ENCODE measurements at regions not wholly inside any gene's neighbourhood (a gene's known extent, or its start where the extent isn't known, plus 50 kb on each side); places are given as distances from the start of the nearest gene placed in this dataset.

GRCh38 chr1:102107441-102107840, 110.7 kb upstream of the OLFM3 start:
- Histone ChIP-seq H3K36me3 (ENCODE audit: insufficient read depth, low read length) (no peaks in the 10 kb centered on the region), H3K4me1 (ENCODE audit: insufficient read depth, low read length) (no peaks in the 10 kb centered on the region), H3K9me3 (ENCODE audit: control insufficient read depth in 1 of 2, low read length in 2 of 2) (no peaks in the 10 kb centered on the region), H3K4me3 (ENCODE audit: low read length in 2 of 2) (no peak overlapping the region), H3K27ac (ENCODE audit: low read depth, low read length) (no peak overlapping the region), H3K27me3 (ENCODE audit: insufficient read depth, low read length) (no peaks in the 10 kb centered on the region)
- Mint-ChIP-seq H3K4me1 (no peaks in the 10 kb centered on the region), H3K27me3 (no peaks in the 10 kb centered on the region), H3K4me3 (no peak overlapping the region), H3K36me3 (no peaks in the 10 kb centered on the region), H3K9me3 (peaks cover 0 to 17% (median 4%) of the 10 kb centered on the region in 8 donors), H3K27ac (peak overlapping the region in 1 of 7 donors; percentile 38)
- ChIA-PET POLR2A (ENCODE audit: partially characterized antibody) (no interaction called here), CTCF (ENCODE audit: partially characterized antibody) (no interaction called here)
- intact Hi-C loops (cut with micrococcal nuclease): no loop called here
- no peak for DNase-seq

- H3K36me3 ChIP-seq (ENCODE audit: insufficient read depth, low read length): no peaks in the 10 kb centered on the region
- H3K4me1 ChIP-seq (ENCODE audit: insufficient read depth, low read length): no peaks in the 10 kb centered on the region
- H3K4me3 ChIP-seq (ENCODE audit: low read length in 2 of 2): no peak overlapping the region
- H3K4me3 Mint-ChIP-seq: no peak overlapping the region
- intact Hi-C loops (cut with micrococcal nuclease): no loop called here
- H3K27me3 ChIP-seq (ENCODE audit: insufficient read depth, low read length): no peaks in the 10 kb centered on the region
- DNase-seq: no peak
- H3K4me1 Mint-ChIP-seq: no peaks in the 10 kb centered on the region
- peaks cover 0 to 16% (median 4%) of the 10 kb centered on the region in 8 donors for H3K9me3 Mint-ChIP-seq
- H3K27ac ChIP-seq (ENCODE audit: low read depth, low read length): no peak overlapping the region
- POLR2A ChIA-PET (ENCODE audit: partially characterized antibody): no interaction called here
- H3K27ac Mint-ChIP-seq: no peak overlapping the region
- CTCF ChIA-PET (ENCODE audit: partially characterized antibody): no interaction called here
- H3K27me3 Mint-ChIP-seq: no peaks in the 10 kb centered on the region
- no peaks in the 10 kb centered on the region for H3K9me3 ChIP-seq (ENCODE audit: control insufficient read depth in 1 of 2, low read length in 2 of 2)
- no peaks in the 10 kb centered on the region for H3K36me3 Mint-ChIP-seq
These were observed 109.3 kb upstream of the OLFM3 start for GRCh38 chr1:102105931-102106550.

- Histone ChIP-seq H3K9me3 (ENCODE audit: control insufficient read depth in 1 of 2, low read length in 2 of 2) (no peaks in the 10 kb centered on the region), H3K27ac (ENCODE audit: low read depth, low read length) (no peak overlapping the region), H3K4me3 (ENCODE audit: low read length in 2 of 2) (no peak overlapping the region), H3K36me3 (ENCODE audit: insufficient read depth, low read length) (no peaks in the 10 kb centered on the region), H3K27me3 (ENCODE audit: insufficient read depth, low read length) (no peaks in the 10 kb centered on the region), H3K4me1 (ENCODE audit: insufficient read depth, low read length) (no peaks in the 10 kb centered on the region)
- Mint-ChIP-seq H3K36me3 (no peaks in the 10 kb centered on the region), H3K27me3 (no peaks in the 10 kb centered on the region), H3K27ac (no peak overlapping the region), H3K4me1 (no peaks in the 10 kb centered on the region), H3K4me3 (no peak overlapping the region), H3K9me3 (peaks cover 0 to 9% (median 2%) of the 10 kb centered on the region in 8 donors)
- intact Hi-C loops (cut with micrococcal nuclease): no loop called here
- ChIA-PET POLR2A (ENCODE audit: partially characterized antibody) (no interaction called here), CTCF (ENCODE audit: partially characterized antibody) (interaction anchor here (0.8 kb wide), 1 partner anchor 14 kb away, joined by 3 read pairs; no protein-coding TSS in a partner anchor)
- DNase-seq: no peak
These were observed 106.9 kb upstream of the OLFM3 start for GRCh38 chr1:102103646-102104045.

GRCh38 chr1:102102276-102102780, 105.6 kb upstream of the OLFM3 start:
- H3K36me3 ChIP-seq (ENCODE audit: insufficient read depth, low read length): no peaks in the 10 kb centered on the region
- H3K36me3 Mint-ChIP-seq: no peaks in the 10 kb centered on the region
- no peak overlapping the region for H3K4me3 ChIP-seq (ENCODE audit: low read length in 2 of 2)
- no peak overlapping the region for H3K27ac ChIP-seq (ENCODE audit: low read depth, low read length)
- H3K27me3 ChIP-seq (ENCODE audit: insufficient read depth, low read length): no peaks in the 10 kb centered on the region
- no peaks in the 10 kb centered on the region for H3K4me1 ChIP-seq (ENCODE audit: insufficient read depth, low read length)
- intact Hi-C loops (cut with micrococcal nuclease): no loop called here
- H3K4me3 Mint-ChIP-seq: no peak overlapping the region
- H3K27me3 Mint-ChIP-seq: no peaks in the 10 kb centered on the region
- no peaks in the 10 kb centered on the region for H3K9me3 ChIP-seq (ENCODE audit: control insufficient read depth in 1 of 2, low read length in 2 of 2)
- H3K27ac Mint-ChIP-seq: no peak overlapping the region
- ChIA-PET CTCF (ENCODE audit: partially characterized antibody) (no interaction called here), POLR2A (ENCODE audit: partially characterized antibody) (no interaction called here)
- H3K4me1 Mint-ChIP-seq: no peaks in the 10 kb centered on the region
- H3K9me3 Mint-ChIP-seq: peaks cover 0 to 8% (median 2%) of the 10 kb centered on the region in 8 donors
- no peak for DNase-seq

- ChIA-PET CTCF (ENCODE audit: partially characterized antibody) (no interaction called here), POLR2A (ENCODE audit: partially characterized antibody) (no interaction called here)
- no peaks in the 10 kb centered on the region for H3K4me1 ChIP-seq (ENCODE audit: insufficient read depth, low read length)
- Mint-ChIP-seq H3K27me3 (no peaks in the 10 kb centered on the region), H3K36me3 (no peaks in the 10 kb centered on the region), H3K9me3 (peaks cover 0 to 8% (median 2%) of the 10 kb centered on the region in 8 donors), H3K4me3 (no peak overlapping the region), H3K27ac (no peak overlapping the region), H3K4me1 (no peaks in the 10 kb centered on the region)
- no peaks in the 10 kb centered on the region for H3K9me3 ChIP-seq (ENCODE audit: control insufficient read depth in 1 of 2, low read length in 2 of 2)
- H3K27ac ChIP-seq (ENCODE audit: low read depth, low read length): no peak overlapping the region
- no peak for DNase-seq
- intact Hi-C loops (cut with micrococcal nuclease): no loop called here
- H3K27me3 ChIP-seq (ENCODE audit: insufficient read depth, low read length): no peaks in the 10 kb centered on the region
- no peaks in the 10 kb centered on the region for H3K36me3 ChIP-seq (ENCODE audit: insufficient read depth, low read length)
- H3K4me3 ChIP-seq (ENCODE audit: low read length in 2 of 2): no peak overlapping the region
These were observed 103.9 kb upstream of the OLFM3 start for GRCh38 chr1:102100666-102101065.

GRCh38 chr1:102099916-102100315, 103.2 kb upstream of the OLFM3 start:
- Mint-ChIP-seq H3K9me3 (peaks cover 0 to 8% (median 2%) of the 10 kb centered on the region in 8 donors), H3K36me3 (no peaks in the 10 kb centered on the region), H3K27me3 (no peaks in the 10 kb centered on the region), H3K4me3 (no peak overlapping the region), H3K4me1 (no peaks in the 10 kb centered on the region), H3K27ac (no peak overlapping the region)
- Histone ChIP-seq H3K4me3 (ENCODE audit: low read length in 2 of 2) (no peak overlapping the region), H3K4me1 (ENCODE audit: insufficient read depth, low read length) (no peaks in the 10 kb centered on the region), H3K36me3 (ENCODE audit: insufficient read depth, low read length) (no peaks in the 10 kb centered on the region), H3K27me3 (ENCODE audit: insufficient read depth, low read length) (no peaks in the 10 kb centered on the region), H3K27ac (ENCODE audit: low read depth, low read length) (no peak overlapping the region), H3K9me3 (ENCODE audit: control insufficient read depth in 1 of 2, low read length in 2 of 2) (no peaks in the 10 kb centered on the region)
- no peak for DNase-seq
- intact Hi-C loops (cut with micrococcal nuclease): no loop called here
- POLR2A ChIA-PET (ENCODE audit: partially characterized antibody): no interaction called here
- CTCF ChIA-PET (ENCODE audit: partially characterized antibody): no interaction called here

GRCh38 chr1:102098536-102098935, 101.8 kb upstream of the OLFM3 start:
- peaks cover 0 to 8% (median 2%) of the 10 kb centered on the region in 8 donors for H3K9me3 Mint-ChIP-seq
- no peak overlapping the region for H3K27ac Mint-ChIP-seq
- no peaks in the 10 kb centered on the region for H3K4me1 Mint-ChIP-seq
- H3K4me1 ChIP-seq (ENCODE audit: insufficient read depth, low read length): no peaks in the 10 kb centered on the region
- no peak for DNase-seq
- H3K36me3 ChIP-seq (ENCODE audit: insufficient read depth, low read length): no peaks in the 10 kb centered on the region
- no peaks in the 10 kb centered on the region for H3K27me3 Mint-ChIP-seq
- H3K9me3 ChIP-seq (ENCODE audit: control insufficient read depth in 1 of 2, low read length in 2 of 2): no peaks in the 10 kb centered on the region
- H3K27ac ChIP-seq (ENCODE audit: low read depth, low read length): no peak overlapping the region
- H3K36me3 Mint-ChIP-seq: no peaks in the 10 kb centered on the region
- no peak overlapping the region for H3K4me3 Mint-ChIP-seq
- intact Hi-C loops (cut with micrococcal nuclease): no loop called here
- no peak overlapping the region for H3K4me3 ChIP-seq (ENCODE audit: low read length in 2 of 2)
- POLR2A ChIA-PET (ENCODE audit: partially characterized antibody): no interaction called here
- H3K27me3 ChIP-seq (ENCODE audit: insufficient read depth, low read length): no peaks in the 10 kb centered on the region
- CTCF ChIA-PET (ENCODE audit: partially characterized antibody): no interaction called here

GRCh38 chr1:102098081-102098480, 101.4 kb upstream of the OLFM3 start:
- no peak overlapping the region for H3K4me3 Mint-ChIP-seq
- Histone ChIP-seq H3K27me3 (ENCODE audit: insufficient read depth, low read length) (no peaks in the 10 kb centered on the region), H3K9me3 (ENCODE audit: control insufficient read depth in 1 of 2, low read length in 2 of 2) (no peaks in the 10 kb centered on the region), H3K27ac (ENCODE audit: low read depth, low read length) (no peak overlapping the region), H3K4me1 (ENCODE audit: insufficient read depth, low read length) (no peaks in the 10 kb centered on the region), H3K36me3 (ENCODE audit: insufficient read depth, low read length) (no peaks in the 10 kb centered on the region), H3K4me3 (ENCODE audit: low read length in 2 of 2) (no peak overlapping the region)
- no peak for DNase-seq
- CTCF ChIA-PET (ENCODE audit: partially characterized antibody): no interaction called here
- intact Hi-C loops (cut with micrococcal nuclease): no loop called here
- no peaks in the 10 kb centered on the region for H3K4me1 Mint-ChIP-seq
- no peaks in the 10 kb centered on the region for H3K36me3 Mint-ChIP-seq
- no peaks in the 10 kb centered on the region for H3K27me3 Mint-ChIP-seq
- H3K27ac Mint-ChIP-seq: no peak overlapping the region
- POLR2A ChIA-PET (ENCODE audit: partially characterized antibody): no interaction called here
- peaks cover 0 to 8% (median 2%) of the 10 kb centered on the region in 8 donors for H3K9me3 Mint-ChIP-seq
